DOHH2 (cell line): ENCODE measurements at regions not wholly inside any gene's neighbourhood (a gene's known extent, or its start where the extent isn't known, plus 50 kb on each side); places are given as distances from the start of the nearest gene placed in this dataset.

Experiments
- H3F3A ChIP-seq: fragments of 200-600 bp; sonication (generic), shearing (Covaris generic); 2 replicates; pipeline ENCODE4 v1.6.0; 2016; ENCODE audit warnings: antibody characterized with exemption, mild to moderate bottlenecking; ENCODE audit not compliant: control insufficient read depth, insufficient read depth
- H3K27ac ChIP-seq: fragments of 200-600 bp; sonication (generic); 2 replicates; pipeline ENCODE4 v1.5.1; 2014; ENCODE audit warnings: low read depth, mild to moderate bottlenecking, low read length, moderate library complexity
- H3K27me3 ChIP-seq: fragments of 200-600 bp; sonication (generic); 2 replicates; pipeline ENCODE4 v1.6.1; 2014; ENCODE audit warnings: mild to moderate bottlenecking, low read length, mixed read lengths; ENCODE audit not compliant: control insufficient read depth
- H3K36me3 ChIP-seq: fragments of 200-600 bp; sonication (generic); 2 replicates; pipeline ENCODE4 v1.6.1; 2014; ENCODE audit warnings: mild to moderate bottlenecking, low read length, moderate library complexity, mixed read lengths; ENCODE audit not compliant: control insufficient read depth
- H3K4me1 ChIP-seq: fragments of 200-600 bp; sonication (generic); 2 replicates; pipeline ENCODE4 v1.6.1; 2014; ENCODE audit warnings: mild to moderate bottlenecking, low read length, mixed read lengths; ENCODE audit not compliant: control insufficient read depth
- H3K4me2 ChIP-seq: fragments of 200-600 bp; sonication (generic); 2 replicates; pipeline ENCODE4 v1.6.0; 2014; ENCODE audit warnings: mild to moderate bottlenecking, low read length, moderate library complexity
- H3K4me3 ChIP-seq: fragments of 200-600 bp; sonication (generic); 2 replicates; pipeline ENCODE4 v1.5.1; 2014; ENCODE audit warnings: mild to moderate bottlenecking, low read length, mixed read lengths
- H3K79me2 ChIP-seq: fragments of 200-600 bp; sonication (generic); 2 replicates; pipeline ENCODE4 v1.6.1; 2014; ENCODE audit warnings: mild to moderate bottlenecking, low read length, mixed read lengths; ENCODE audit not compliant: control insufficient read depth
- H3K9me2 ChIP-seq: fragments of 200-600 bp; sonication (generic); replicated peaks from 2 replicates; pipeline ENCODE4 v1.6.1; 2014; ENCODE audit warnings: mild to moderate bottlenecking, low read length, mixed read lengths; ENCODE audit not compliant: control insufficient read depth
- H3K9me3 ChIP-seq: fragments of 200-600 bp; sonication (generic); 2 replicates; pipeline ENCODE4 v1.6.1; 2014; ENCODE audit warnings: antibody characterized with exemption, low read length, mixed read lengths; ENCODE audit not compliant: control insufficient read depth, insufficient read depth
- H4K20me1 ChIP-seq: fragments of 200-600 bp; sonication (generic); 2 replicates; pipeline ENCODE4 v1.6.0; 2014; ENCODE audit warnings: low read depth, mild to moderate bottlenecking, antibody characterized with exemption, low read length, moderate library complexity; ENCODE audit not compliant: control insufficient read depth, insufficient read depth
- EZH2phosphoT487 ChIP-seq: fragments of 200-600 bp; sonication (generic); IDR thresholded peaks from 2 replicates; pipeline ENCODE4 v1.6.1; 2017; ENCODE audit warnings: borderline replicate concordance, mild to moderate bottlenecking, antibody characterized with exemption, low read length, moderate library complexity, mixed read lengths
- TF ChIP-seq, protein P1 (sequence below): fragments of 200-600 bp; sonication (generic); IDR thresholded peaks from one replicate; pipeline ENCODE4 v1.5.1; 2014; ENCODE audit warnings: antibody characterized with exemption, mild to moderate bottlenecking, low read depth, low read length; ENCODE audit not compliant: poor library complexity, severe bottlenecking

DNA sequence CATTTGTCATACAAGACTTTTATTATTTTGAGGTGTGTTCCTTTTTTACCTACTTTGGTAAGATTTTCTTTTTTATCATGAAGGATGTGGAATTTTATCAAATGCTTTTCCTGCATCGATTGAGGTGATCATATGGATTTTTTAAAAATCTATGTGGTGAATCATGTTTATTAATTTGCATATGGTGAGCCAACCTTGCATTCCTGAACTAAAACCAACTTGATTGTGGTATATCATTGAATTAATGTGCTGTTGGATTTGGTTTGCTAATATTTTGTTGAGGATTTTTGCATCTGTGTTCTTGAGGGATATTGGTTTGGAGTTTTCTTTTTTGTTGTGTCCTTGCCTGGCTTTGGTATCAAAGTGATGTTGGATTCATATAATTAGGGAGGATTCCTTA is 848.1 kb upstream of the EYS start:
- H3K4me3 ChIP-seq, result no peak overlapping the region
- no peaks in the 10 kb centered on the region for H3F3A ChIP-seq
- TF ChIP-seq EZH2phosphoT487, result no peak
- TF ChIP-seq, protein P1, sequence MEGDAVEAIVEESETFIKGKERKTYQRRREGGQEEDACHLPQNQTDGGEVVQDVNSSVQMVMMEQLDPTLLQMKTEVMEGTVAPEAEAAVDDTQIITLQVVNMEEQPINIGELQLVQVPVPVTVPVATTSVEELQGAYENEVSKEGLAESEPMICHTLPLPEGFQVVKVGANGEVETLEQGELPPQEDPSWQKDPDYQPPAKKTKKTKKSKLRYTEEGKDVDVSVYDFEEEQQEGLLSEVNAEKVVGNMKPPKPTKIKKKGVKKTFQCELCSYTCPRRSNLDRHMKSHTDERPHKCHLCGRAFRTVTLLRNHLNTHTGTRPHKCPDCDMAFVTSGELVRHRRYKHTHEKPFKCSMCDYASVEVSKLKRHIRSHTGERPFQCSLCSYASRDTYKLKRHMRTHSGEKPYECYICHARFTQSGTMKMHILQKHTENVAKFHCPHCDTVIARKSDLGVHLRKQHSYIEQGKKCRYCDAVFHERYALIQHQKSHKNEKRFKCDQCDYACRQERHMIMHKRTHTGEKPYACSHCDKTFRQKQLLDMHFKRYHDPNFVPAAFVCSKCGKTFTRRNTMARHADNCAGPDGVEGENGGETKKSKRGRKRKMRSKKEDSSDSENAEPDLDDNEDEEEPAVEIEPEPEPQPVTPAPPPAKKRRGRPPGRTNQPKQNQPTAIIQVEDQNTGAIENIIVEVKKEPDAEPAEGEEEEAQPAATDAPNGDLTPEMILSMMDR, result no peak
- no peaks in the 10 kb centered on the region for H3K4me1 ChIP-seq
- 0 out of 2 replicates have a peak, but pooled peaks cover 5% of the 10 kb centered on the region for H3K9me3 ChIP-seq
- H3K27me3 ChIP-seq, result no peaks in the 10 kb centered on the region
- H3K4me2 ChIP-seq, result no peak overlapping the region
- H4K20me1 ChIP-seq, result no peaks in the 10 kb centered on the region
- no peaks in the 10 kb centered on the region for H3K36me3 ChIP-seq
- no peaks in the 10 kb centered on the region for H3K79me2 ChIP-seq
- H3K9me2 ChIP-seq, result no peaks in the 10 kb centered on the region
- no peak overlapping the region for H3K27ac ChIP-seq

DNA sequence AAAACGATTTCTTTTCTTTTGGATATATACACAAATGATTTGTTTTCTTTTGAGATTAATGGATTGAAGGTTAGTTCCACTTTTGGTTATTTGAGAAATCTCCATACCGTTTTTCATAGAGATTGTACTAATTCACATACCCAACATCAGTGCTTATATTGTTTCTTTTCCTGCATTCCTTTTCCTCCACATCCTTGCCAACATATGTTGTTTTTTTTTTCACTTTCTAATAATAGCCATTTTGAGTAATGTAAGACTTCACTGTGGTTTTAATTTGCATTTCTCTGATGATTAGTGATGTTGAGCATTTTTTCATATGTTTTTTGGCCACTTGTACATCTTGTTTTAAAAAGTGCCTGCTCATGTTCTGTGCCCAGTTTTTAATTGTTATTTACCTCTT is 846.4 kb upstream of the EYS start:
- Histone ChIP-seq H3K9me2 (no peaks in the 10 kb centered on the region), H3K27me3 (no peaks in the 10 kb centered on the region), H3F3A (no peaks in the 10 kb centered on the region), H3K4me3 (no peak overlapping the region), H3K9me3 (0 out of 2 replicates have a peak, but pooled peaks cover 5% of the 10 kb centered on the region), H3K27ac (no peak overlapping the region), H3K4me2 (no peak overlapping the region), H3K36me3 (no peaks in the 10 kb centered on the region), H3K79me2 (no peaks in the 10 kb centered on the region), H4K20me1 (no peaks in the 10 kb centered on the region), H3K4me1 (no peaks in the 10 kb centered on the region)
- no peak for TF ChIP-seq EZH2phosphoT487
- TF ChIP-seq, protein P1, result no peak

DNA sequence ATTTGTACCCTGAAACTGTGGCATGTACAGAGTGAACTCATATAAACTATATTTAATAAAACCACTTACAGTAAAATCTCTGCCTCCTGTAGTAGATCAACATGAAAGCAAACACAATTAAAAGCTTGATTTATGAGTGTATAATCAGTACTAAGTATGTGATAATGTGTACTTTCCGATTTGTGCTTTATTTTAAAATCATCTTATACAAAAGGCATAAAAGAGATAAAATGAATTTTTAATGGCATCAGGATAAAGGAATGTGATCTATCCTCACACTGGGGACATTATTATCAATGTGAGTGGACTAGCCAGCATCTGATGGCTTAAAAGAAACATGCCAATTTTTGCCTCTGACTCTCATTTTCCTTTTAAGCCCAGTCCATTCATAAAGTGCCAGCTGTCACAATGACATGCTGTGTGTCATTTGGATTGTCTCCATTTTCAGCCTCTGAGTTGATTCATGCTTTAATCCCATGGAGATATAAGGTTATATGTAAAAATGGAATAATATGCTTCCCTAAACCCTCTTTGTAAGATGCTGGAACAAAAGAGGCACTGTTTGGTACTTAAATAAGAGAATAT is 831.6 kb upstream of the EYS start:
- Histone ChIP-seq H3F3A (no peaks in the 10 kb centered on the region), H3K79me2 (no peaks in the 10 kb centered on the region), H4K20me1 (no peaks in the 10 kb centered on the region), H3K9me3 (no peaks in the 10 kb centered on the region), H3K4me3 (no peak overlapping the region), H3K4me1 (no peaks in the 10 kb centered on the region), H3K9me2 (no peaks in the 10 kb centered on the region), H3K4me2 (no peak overlapping the region), H3K27me3 (no peaks in the 10 kb centered on the region), H3K27ac (no peak overlapping the region), H3K36me3 (no peaks in the 10 kb centered on the region)
- TF ChIP-seq, protein P1, result no peak
- TF ChIP-seq EZH2phosphoT487, result no peak
